Adrenal gland (tissue), 5 donors: ENCODE measurements at regions not wholly inside any gene's neighbourhood (a gene's known extent, or its start where the extent isn't known, plus 50 kb on each side); places are given as distances from the start of the nearest gene placed in this dataset.

Experiments
- POLR2A ChIP-seq, 2 donors: fragments of 450-650 bp; IDR thresholded peaks; one replicate each; pipeline ENCODE4 v1.6.1; 2017; ENCODE audit warnings: antibody characterized with exemption in 2 of 2, mild to moderate bottlenecking in 2 of 2, moderate library complexity in 1 of 2
- TF ChIP-seq, protein P1 (sequence below), 6 experiments: fragments of 450-650 bp in 4 of 6; fragments of 200-600 bp in 2 of 6; sonication (generic) in 1 of 6; IDR thresholded peaks; 1 replicate in 5 of 6; 2 replicates in 1 of 6; pipeline versions ENCODE4 v1.5.1 to v1.8.0; 2016 to 2021; ENCODE audit warnings: antibody characterized with exemption in 6 of 6, mild to moderate bottlenecking in 2 of 6, moderate library complexity in 1 of 6
- donor health status: DM: no; HTN: no; CAD: no.

- TF ChIP-seq POLR2A (IDR thresholded peaks at IDR 0.05), result no peak
- TF ChIP-seq, protein P1, sequence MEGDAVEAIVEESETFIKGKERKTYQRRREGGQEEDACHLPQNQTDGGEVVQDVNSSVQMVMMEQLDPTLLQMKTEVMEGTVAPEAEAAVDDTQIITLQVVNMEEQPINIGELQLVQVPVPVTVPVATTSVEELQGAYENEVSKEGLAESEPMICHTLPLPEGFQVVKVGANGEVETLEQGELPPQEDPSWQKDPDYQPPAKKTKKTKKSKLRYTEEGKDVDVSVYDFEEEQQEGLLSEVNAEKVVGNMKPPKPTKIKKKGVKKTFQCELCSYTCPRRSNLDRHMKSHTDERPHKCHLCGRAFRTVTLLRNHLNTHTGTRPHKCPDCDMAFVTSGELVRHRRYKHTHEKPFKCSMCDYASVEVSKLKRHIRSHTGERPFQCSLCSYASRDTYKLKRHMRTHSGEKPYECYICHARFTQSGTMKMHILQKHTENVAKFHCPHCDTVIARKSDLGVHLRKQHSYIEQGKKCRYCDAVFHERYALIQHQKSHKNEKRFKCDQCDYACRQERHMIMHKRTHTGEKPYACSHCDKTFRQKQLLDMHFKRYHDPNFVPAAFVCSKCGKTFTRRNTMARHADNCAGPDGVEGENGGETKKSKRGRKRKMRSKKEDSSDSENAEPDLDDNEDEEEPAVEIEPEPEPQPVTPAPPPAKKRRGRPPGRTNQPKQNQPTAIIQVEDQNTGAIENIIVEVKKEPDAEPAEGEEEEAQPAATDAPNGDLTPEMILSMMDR (IDR thresholded peaks at IDR 0.05), result no peak
Measured at GRCh38 chr5:23742701-23743100, 235.3 kb downstream of the PRDM9 start.
